ENCODE measurements at regions not wholly inside any gene's neighbourhood (a gene's known extent, or its start where the extent isn't known, plus 50 kb on each side); places are given as distances from the start of the nearest gene placed in this dataset.

DNA sequence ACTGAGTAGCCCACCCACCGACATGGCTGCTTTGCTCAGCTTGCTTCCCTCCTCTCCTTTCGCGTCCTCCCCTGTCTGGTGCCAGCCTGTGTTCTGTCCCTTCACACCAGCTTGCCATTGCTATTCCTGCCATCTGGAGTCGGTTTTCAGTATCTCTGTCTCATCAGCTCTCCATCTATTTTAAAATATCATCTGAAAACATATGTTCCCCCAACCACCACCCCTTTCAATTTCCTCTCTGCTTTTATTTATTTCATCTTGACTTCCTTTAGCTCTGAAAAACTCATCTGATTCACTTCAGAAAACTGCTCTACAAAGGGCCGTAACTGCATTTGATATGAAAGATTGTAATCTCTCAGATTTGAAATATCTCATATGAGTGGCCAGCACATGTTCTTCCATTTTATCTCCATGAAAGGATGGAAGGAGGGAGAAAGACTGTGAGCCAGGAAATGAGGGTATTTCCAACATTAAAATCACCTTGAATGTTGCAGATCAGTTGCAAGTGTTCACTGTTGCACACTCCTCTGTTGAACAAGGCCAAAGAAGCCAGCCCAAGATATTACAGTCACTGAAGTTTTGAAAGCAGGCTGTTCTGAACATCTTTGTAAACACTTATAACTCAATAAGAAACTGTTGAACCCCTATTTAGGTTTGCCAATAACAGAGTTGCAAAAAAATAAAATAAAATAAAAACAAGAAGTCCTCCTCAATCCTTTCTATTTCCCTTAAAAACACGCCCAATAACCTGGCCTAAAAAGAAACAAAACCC, 202.4 kb upstream of the NEBL start:
- WGBS, 2 experiments (ENCODE audit: extremely low coverage in 1 of 2, insufficient coverage in 1 of 2, insufficient read length in 1 of 2, insufficient replicate concordance in 2 of 2, low coverage in 1 of 2, low lambda C conversion rate in 2 of 2, missing lambda C conversion rate in 1 of 2): 93% methylated on average over 6 of the region's 6 CpGs; no CpG with 5 or more reads in 1 of the 2 experiments
- CTCF ChIA-PET (ENCODE audit: partially characterized antibody): interaction anchor here (0.9 kb wide), 1 partner anchor 19 kb away, joined by 3 read pairs; no protein-coding TSS in a partner anchor
- H3K4me2 ChIP-seq (ENCODE audit: insufficient read depth in 1 of 2, low read depth in 2 of 2, low read length in 2 of 2): no peak overlapping the region
- no peak overlapping the region for H2BK15ac ChIP-seq (ENCODE audit: low read length)
- H2BK20ac ChIP-seq (ENCODE audit: low read length): no peak overlapping the region
- no peak overlapping the region for H3K56ac ChIP-seq (replicated peaks; ENCODE audit: insufficient read length, low read depth, low read length)
- no peaks in the 10 kb centered on the region for H3K79me2 ChIP-seq (ENCODE audit: control insufficient read depth in 1 of 2, insufficient read depth in 2 of 2, low read length in 2 of 2)
- no peak overlapping the region for H4K91ac ChIP-seq (replicated peaks; ENCODE audit: insufficient read length, low read length)
- no peak overlapping the region for H3K27ac ChIP-seq (ENCODE audit: low read depth, low read length)
- no peak overlapping the region for H3K4ac ChIP-seq (replicated peaks; ENCODE audit: insufficient read length, low read depth, low read length)
- no peak overlapping the region for H3K9ac ChIP-seq (replicated peaks in 1 of 4; ENCODE audit: extremely low read depth in 1 of 4, low read depth in 3 of 4, low read length in 3 of 4)
- H3K4me1 ChIP-seq (replicated peaks in 1 of 4; ENCODE audit: control insufficient read depth in 3 of 4, insufficient read depth in 4 of 4, low read length in 3 of 4): no peaks in the 10 kb centered on the region
- no peak overlapping the region for H3K14ac ChIP-seq (ENCODE audit: insufficient read length)
- DNase-seq (ENCODE audit: low read depth in 1 of 2, low spot score in 2 of 2) (no peak), FAIRE-seq (no peak)
- no peak overlapping the region for H2BK5ac ChIP-seq (ENCODE audit: low read depth, low read length)
- H3K23ac ChIP-seq (ENCODE audit: insufficient read length): no peak overlapping the region
- no peak overlapping the region for H2BK12ac ChIP-seq (ENCODE audit: low read depth, low read length)
- H3K9me3 ChIP-seq (ENCODE audit: insufficient read depth in 2 of 2, low read depth in 1 of 2, low read length in 1 of 2): no peaks in the 10 kb centered on the region
- H4K20me1 ChIP-seq (replicated peaks in 1 of 2; ENCODE audit: control insufficient read depth in 1 of 2, insufficient read depth in 2 of 2, low read length in 2 of 2): no peaks in the 10 kb centered on the region
- TF ChIP-seq KDM1A (IDR thresholded peaks at IDR 0.05; ENCODE audit: borderline replicate concordance, low read length) (no peak), KDM5A (IDR thresholded peaks at IDR 0.05; ENCODE audit: low read length) (no peak), TEAD4 (IDR thresholded peaks at IDR 0.05; ENCODE audit: low read depth, low read length) (no peak), HDAC2 (IDR thresholded peaks at IDR 0.05; ENCODE audit: borderline replicate concordance in 1 of 2, low read depth in 2 of 2, low read length in 2 of 2) (no peak), CBX8 (IDR thresholded peaks at IDR 0.05; ENCODE audit: borderline replicate concordance, low read depth, low read length) (no peak), CHD2 (IDR thresholded peaks at IDR 0.05; ENCODE audit: low read length) (no peak), GABPA (IDR thresholded peaks at IDR 0.05; ENCODE audit: borderline replicate concordance, insufficient read depth, low read length) (no peak), CHD1 (IDR thresholded peaks at IDR 0.05; ENCODE audit: low read depth, low read length) (no peak), YY1 (IDR thresholded peaks at IDR 0.05; ENCODE audit: low read depth, low read length) (no peak)
- TF ChIP-seq, protein P1, sequence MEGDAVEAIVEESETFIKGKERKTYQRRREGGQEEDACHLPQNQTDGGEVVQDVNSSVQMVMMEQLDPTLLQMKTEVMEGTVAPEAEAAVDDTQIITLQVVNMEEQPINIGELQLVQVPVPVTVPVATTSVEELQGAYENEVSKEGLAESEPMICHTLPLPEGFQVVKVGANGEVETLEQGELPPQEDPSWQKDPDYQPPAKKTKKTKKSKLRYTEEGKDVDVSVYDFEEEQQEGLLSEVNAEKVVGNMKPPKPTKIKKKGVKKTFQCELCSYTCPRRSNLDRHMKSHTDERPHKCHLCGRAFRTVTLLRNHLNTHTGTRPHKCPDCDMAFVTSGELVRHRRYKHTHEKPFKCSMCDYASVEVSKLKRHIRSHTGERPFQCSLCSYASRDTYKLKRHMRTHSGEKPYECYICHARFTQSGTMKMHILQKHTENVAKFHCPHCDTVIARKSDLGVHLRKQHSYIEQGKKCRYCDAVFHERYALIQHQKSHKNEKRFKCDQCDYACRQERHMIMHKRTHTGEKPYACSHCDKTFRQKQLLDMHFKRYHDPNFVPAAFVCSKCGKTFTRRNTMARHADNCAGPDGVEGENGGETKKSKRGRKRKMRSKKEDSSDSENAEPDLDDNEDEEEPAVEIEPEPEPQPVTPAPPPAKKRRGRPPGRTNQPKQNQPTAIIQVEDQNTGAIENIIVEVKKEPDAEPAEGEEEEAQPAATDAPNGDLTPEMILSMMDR (IDR thresholded peaks at IDR 0.05; ENCODE audit: control extremely low read depth in 1 of 3, insufficient read depth in 1 of 3, low read depth in 1 of 3, low read length in 3 of 3): no peak
- no peak overlapping the region for H2AK5ac ChIP-seq (ENCODE audit: low read depth, low read length)
- H3K79me1 ChIP-seq (ENCODE audit: low read depth, low read length): no peaks in the 10 kb centered on the region
- no peak overlapping the region for H3K18ac ChIP-seq (ENCODE audit: extremely low read depth, low read length)
- POLR2A ChIA-PET (ENCODE audit: partially characterized antibody): no interaction called here
- no peaks in the 10 kb centered on the region for H3K27me3 ChIP-seq (replicated peaks in 1 of 4; ENCODE audit: control insufficient read depth in 3 of 4, extremely low read depth in 1 of 4, insufficient read depth in 3 of 4, low read length in 3 of 4)
- H2AFZ ChIP-seq (ENCODE audit: low read length): no peak overlapping the region
- no peak overlapping the region for H3K4me3 ChIP-seq (ENCODE audit: extremely low read depth in 1 of 4, insufficient read depth in 2 of 4, low read depth in 3 of 4, low read length in 4 of 4)
- H4K8ac ChIP-seq (ENCODE audit: extremely low read depth, insufficient read depth, low read length): no peak overlapping the region
- H3K36me3 ChIP-seq (ENCODE audit: control insufficient read depth in 2 of 4, insufficient read depth in 4 of 4, low read length in 3 of 4): no peaks in the 10 kb centered on the region
- H3K23me2 ChIP-seq (ENCODE audit: low read depth, low read length): no peaks in the 10 kb centered on the region
- no peak overlapping the region for H4K5ac ChIP-seq (ENCODE audit: insufficient read length, low read depth, low read length)
- H2BK120ac ChIP-seq (replicated peaks; ENCODE audit: low read depth, low read length): no peak overlapping the region
